ENCODE measurements at regions not wholly inside any gene's neighbourhood (a gene's known extent, or its start where the extent isn't known, plus 50 kb on each side); places are given as distances from the start of the nearest gene placed in this dataset.

DNA sequence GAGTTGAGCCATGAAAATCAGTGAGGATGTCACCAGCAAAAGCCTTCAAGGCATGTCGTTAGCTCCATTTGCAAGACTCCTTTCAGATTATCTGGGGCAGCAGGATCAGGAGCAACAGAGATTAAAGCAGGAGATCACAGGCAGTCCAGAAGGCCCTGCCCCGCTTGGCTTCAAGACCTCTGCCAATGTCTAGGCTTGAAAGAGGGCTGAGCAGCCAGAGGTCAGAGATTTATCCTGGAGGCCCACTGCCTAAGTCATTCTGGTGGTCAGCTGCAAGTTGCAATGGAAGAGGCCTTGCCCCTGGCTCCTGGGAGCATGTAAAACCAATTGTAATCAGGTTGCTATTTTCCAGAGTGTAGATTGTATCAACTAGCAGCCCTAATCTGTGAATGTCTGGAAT, 416.5 kb downstream of the BCL11A start:
- H3K36me3 Mint-ChIP-seq (ENCODE audit: insufficient read depth, unreplicated experiment) = no peaks in the 10 kb centered on the region
- intact Hi-C loops (cut with micrococcal nuclease; ENCODE audit: unreplicated experiment) = no loop called here
- no peak overlapping the region for H3K27ac Mint-ChIP-seq (ENCODE audit: unreplicated experiment)
- H3K9me3 Mint-ChIP-seq (ENCODE audit: low read depth, unreplicated experiment) = peaks cover 15% of the 10 kb centered on the region
- no peaks in the 10 kb centered on the region for H3K4me1 Mint-ChIP-seq (ENCODE audit: low read depth, unreplicated experiment)
- TF ChIP-seq, protein P1, sequence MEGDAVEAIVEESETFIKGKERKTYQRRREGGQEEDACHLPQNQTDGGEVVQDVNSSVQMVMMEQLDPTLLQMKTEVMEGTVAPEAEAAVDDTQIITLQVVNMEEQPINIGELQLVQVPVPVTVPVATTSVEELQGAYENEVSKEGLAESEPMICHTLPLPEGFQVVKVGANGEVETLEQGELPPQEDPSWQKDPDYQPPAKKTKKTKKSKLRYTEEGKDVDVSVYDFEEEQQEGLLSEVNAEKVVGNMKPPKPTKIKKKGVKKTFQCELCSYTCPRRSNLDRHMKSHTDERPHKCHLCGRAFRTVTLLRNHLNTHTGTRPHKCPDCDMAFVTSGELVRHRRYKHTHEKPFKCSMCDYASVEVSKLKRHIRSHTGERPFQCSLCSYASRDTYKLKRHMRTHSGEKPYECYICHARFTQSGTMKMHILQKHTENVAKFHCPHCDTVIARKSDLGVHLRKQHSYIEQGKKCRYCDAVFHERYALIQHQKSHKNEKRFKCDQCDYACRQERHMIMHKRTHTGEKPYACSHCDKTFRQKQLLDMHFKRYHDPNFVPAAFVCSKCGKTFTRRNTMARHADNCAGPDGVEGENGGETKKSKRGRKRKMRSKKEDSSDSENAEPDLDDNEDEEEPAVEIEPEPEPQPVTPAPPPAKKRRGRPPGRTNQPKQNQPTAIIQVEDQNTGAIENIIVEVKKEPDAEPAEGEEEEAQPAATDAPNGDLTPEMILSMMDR (IDR thresholded peaks at IDR 0.05; ENCODE audit: unreplicated experiment) = no peak
- DNase-seq = no peak
- CTCF ChIA-PET = no interaction called here
- no peak overlapping the region for H3K4me3 Mint-ChIP-seq (ENCODE audit: low read depth, unreplicated experiment)
- H3K27me3 Mint-ChIP-seq (ENCODE audit: unreplicated experiment) = no peaks in the 10 kb centered on the region
- BruUV-seq (replicated peaks) = no TSS peak

DNA sequence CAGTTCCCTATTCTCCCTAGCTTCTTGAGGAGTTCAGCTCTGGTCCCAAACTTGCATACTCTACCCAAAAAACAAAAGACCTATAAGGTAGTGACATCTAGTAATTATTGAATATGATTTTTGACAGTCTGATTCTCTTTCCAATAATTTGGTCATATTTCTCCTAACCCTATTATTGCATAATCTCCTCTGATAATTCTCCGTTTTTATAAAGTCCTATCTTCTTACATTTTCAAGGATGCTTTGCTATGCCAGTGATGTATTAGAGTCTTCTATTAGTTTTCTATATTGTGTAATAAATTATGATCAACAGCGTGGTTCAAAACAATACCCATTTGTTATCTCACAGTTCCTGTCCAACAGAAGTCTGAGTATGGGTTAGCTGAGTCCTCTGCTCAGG, 426.3 kb downstream of the BCL11A start:
- CTCF ChIA-PET = no interaction called here
- peaks cover 4% of the 10 kb centered on the region for H3K9me3 Mint-ChIP-seq (ENCODE audit: low read depth, unreplicated experiment)
- intact Hi-C loops (cut with micrococcal nuclease; ENCODE audit: unreplicated experiment) = no loop called here
- no peaks in the 10 kb centered on the region for H3K36me3 Mint-ChIP-seq (ENCODE audit: insufficient read depth, unreplicated experiment)
- H3K4me3 Mint-ChIP-seq (ENCODE audit: low read depth, unreplicated experiment) = no peak overlapping the region
- TF ChIP-seq, protein P1 (IDR thresholded peaks at IDR 0.05; ENCODE audit: unreplicated experiment) = no peak
- no peaks in the 10 kb centered on the region for H3K4me1 Mint-ChIP-seq (ENCODE audit: low read depth, unreplicated experiment)
- no TSS peak for BruUV-seq (replicated peaks)
- DNase-seq = no peak
- no peaks in the 10 kb centered on the region for H3K27me3 Mint-ChIP-seq (ENCODE audit: unreplicated experiment)
- H3K27ac Mint-ChIP-seq (ENCODE audit: unreplicated experiment) = no peak overlapping the region

DNA sequence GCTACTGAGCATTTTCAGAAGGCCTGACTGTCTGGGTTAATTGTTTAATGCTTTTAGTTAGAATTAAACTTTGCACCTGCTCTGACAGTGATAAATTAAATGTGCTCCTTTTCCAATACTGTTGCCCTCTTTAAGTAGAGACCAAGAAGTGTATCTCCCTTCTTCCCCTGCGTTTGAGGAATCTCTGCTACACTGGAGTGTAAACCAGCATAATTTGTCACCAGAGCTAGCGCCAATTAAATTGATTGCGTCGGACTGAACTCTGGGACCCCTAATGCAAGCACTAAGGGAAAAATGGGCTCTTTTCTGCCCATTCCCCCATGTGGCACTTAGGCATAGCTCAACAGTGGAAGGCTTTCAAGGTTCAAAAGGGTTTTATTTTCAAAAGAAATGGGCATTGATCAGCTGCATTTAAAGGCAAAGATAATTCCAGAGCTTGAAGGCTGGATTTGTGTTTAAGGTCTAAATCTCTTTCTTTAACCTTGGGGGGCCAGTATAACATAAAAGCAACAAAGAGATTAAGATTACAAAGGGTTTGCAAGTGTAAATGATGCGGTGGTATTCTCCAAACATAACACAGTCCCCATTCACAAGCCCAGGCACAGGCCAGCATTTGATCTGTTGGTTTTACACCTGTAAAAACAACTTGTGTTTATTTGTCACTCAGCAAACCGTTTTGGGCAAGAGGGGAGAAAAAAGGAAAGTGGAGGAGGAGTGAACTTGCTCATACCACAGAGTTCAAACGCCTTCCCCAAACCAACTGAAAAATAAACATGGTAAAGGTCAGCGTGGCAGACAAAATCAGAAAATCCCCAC, 427.6 kb downstream of the BCL11A start:
- no TSS peak for BruUV-seq (replicated peaks)
- Mint-ChIP-seq H3K27me3 (ENCODE audit: unreplicated experiment) (no peaks in the 10 kb centered on the region), H3K36me3 (ENCODE audit: insufficient read depth, unreplicated experiment) (no peaks in the 10 kb centered on the region), H3K4me3 (ENCODE audit: low read depth, unreplicated experiment) (no peak overlapping the region), H3K27ac (ENCODE audit: unreplicated experiment) (no peak overlapping the region), H3K9me3 (ENCODE audit: low read depth, unreplicated experiment) (peaks cover 8% of the 10 kb centered on the region), H3K4me1 (ENCODE audit: low read depth, unreplicated experiment) (no peaks in the 10 kb centered on the region)
- DNase-seq = no peak
- CTCF ChIA-PET = no interaction called here
- intact Hi-C loops (cut with micrococcal nuclease; ENCODE audit: unreplicated experiment) = no loop called here
- TF ChIP-seq, protein P1 (IDR thresholded peaks at IDR 0.05; ENCODE audit: unreplicated experiment) = no peak

DNA sequence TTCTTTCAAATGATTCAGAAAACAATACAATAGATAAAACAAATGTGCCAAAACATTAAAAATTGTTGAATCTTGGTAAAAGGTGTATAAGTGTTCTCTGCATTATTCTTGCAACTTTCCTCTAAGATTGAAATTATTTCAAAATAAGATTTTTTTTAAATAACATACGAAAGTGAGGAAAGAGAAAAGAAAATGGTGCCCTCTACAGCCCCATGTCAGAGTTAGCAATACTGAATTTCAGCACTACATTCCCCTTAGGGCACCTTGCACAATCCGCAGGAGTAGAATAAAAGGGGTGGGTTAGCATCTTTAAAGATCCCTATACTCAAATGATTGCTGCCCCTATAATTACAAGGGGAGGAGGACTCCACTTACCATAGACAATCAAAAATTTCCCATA, 433.7 kb downstream of the BCL11A start:
- intact Hi-C loops (cut with micrococcal nuclease; ENCODE audit: unreplicated experiment) = no loop called here
- BruUV-seq (replicated peaks) = no TSS peak

More for the DNA sequence above, 433.7 kb downstream of the BCL11A start:
- Mint-ChIP-seq H3K9me3 (ENCODE audit: low read depth, unreplicated experiment) (peaks cover 7% of the 10 kb centered on the region), H3K4me3 (ENCODE audit: low read depth, unreplicated experiment) (no peak overlapping the region), H3K4me1 (ENCODE audit: low read depth, unreplicated experiment) (no peaks in the 10 kb centered on the region), H3K36me3 (ENCODE audit: insufficient read depth, unreplicated experiment) (no peaks in the 10 kb centered on the region), H3K27me3 (ENCODE audit: unreplicated experiment) (no peaks in the 10 kb centered on the region), H3K27ac (ENCODE audit: unreplicated experiment) (no peak overlapping the region)
- no peak for DNase-seq
- TF ChIP-seq, protein P1 (IDR thresholded peaks at IDR 0.05; ENCODE audit: unreplicated experiment) = no peak
- CTCF ChIA-PET = no interaction called here

All from Calu3 (cell line).